GM18951 (cell line): ENCODE measurements at regions not wholly inside any gene's neighbourhood (a gene's known extent, or its start where the extent isn't known, plus 50 kb on each side); places are given as distances from the start of the nearest gene placed in this dataset.
"Not testable (repeated sequence)": the region's sequence is repeated elsewhere in the genome, so short reads cannot be mapped to it uniquely, and the experiment has no call there.

Source experiments
- POLR2A ChIP-seq: IDR thresholded peaks from 4 replicates; pipeline ENCODE4 v1.6.1; 2011; ENCODE audit warnings: mild to moderate bottlenecking; ENCODE audit not compliant: insufficient read length, insufficient read depth; ENCODE audit errors: extremely low read depth
- in situ Hi-C: fragments of 300-500 bp; cut with MboI; formaldehyde crosslinking; loops from one replicate; pipeline ENCODE4 v1.12.0; 2022; ENCODE audit warnings: low sequenced_read_pairs, mixed read lengths, inconsistent platforms; ENCODE audit not compliant: unreplicated experiment

GRCh38 chr14:105672450-105673200 lies 146.2 kb downstream of the TMEM121 start:
- in situ Hi-C loops, result loop anchor here (5.0 to 25.0 kb wide), 2 partner anchors 120 to 265 kb away; no protein-coding TSS in a partner anchor

GRCh38 chr14:105675433-105675832 lies 149.1 kb downstream of the TMEM121 start:
- in situ Hi-C loops, result not testable (repeated sequence)

GRCh38 chr14:105675905-105676670 lies 149.7 kb downstream of the TMEM121 start:
- in situ Hi-C loops, result not testable (repeated sequence)

GRCh38 chr14:105678057-105678456 lies 151.7 kb downstream of the TMEM121 start:
- in situ Hi-C loops, result not testable (repeated sequence)

GRCh38 chr14:105678996-105679958 lies 152.9 kb downstream of the TMEM121 start:
- in situ Hi-C loops, result not testable (repeated sequence)

- in situ Hi-C loops, result not testable (repeated sequence)
These were observed 153.8 kb downstream of the TMEM121 start for GRCh38 chr14:105679959-105680735.

- in situ Hi-C loops, result not testable (repeated sequence)
These were observed 154.3 kb downstream of the TMEM121 start for GRCh38 chr14:105680736-105681098.

GRCh38 chr14:105681606-105682185 lies 155.3 kb downstream of the TMEM121 start:
- in situ Hi-C loops, result not testable (repeated sequence)

GRCh38 chr14:105682442-105682841 lies 156.1 kb downstream of the TMEM121 start:
- in situ Hi-C loops, result not testable (repeated sequence)

GRCh38 chr14:105682956-105683570 lies 156.7 kb downstream of the TMEM121 start:
- TF ChIP-seq POLR2A, result no peak
- in situ Hi-C loops, result no loop called here

GRCh38 chr14:105684056-105684455 lies 157.7 kb downstream of the TMEM121 start:
- in situ Hi-C loops, result not testable (repeated sequence)

- in situ Hi-C loops, result not testable (repeated sequence)
These were observed 158.2 kb downstream of the TMEM121 start for GRCh38 chr14:105684597-105684996.

- in situ Hi-C loops, result no loop called here
- no peak for TF ChIP-seq POLR2A
These were observed 158.6 kb downstream of the TMEM121 start for GRCh38 chr14:105685003-105685402.

GRCh38 chr14:105685605-105686004 lies 159.2 kb downstream of the TMEM121 start:
- in situ Hi-C loops, result not testable (repeated sequence)

GRCh38 chr14:105686050-105686449 lies 159.7 kb downstream of the TMEM121 start:
- in situ Hi-C loops, result not testable (repeated sequence)
